PFSK-1 (cell line): ENCODE measurements at regions not wholly inside any gene's neighbourhood (a gene's known extent, or its start where the extent isn't known, plus 50 kb on each side); places are given as distances from the start of the nearest gene placed in this dataset.

ENCODE experiments used
- POLR2AphosphoS5 ChIP-seq: IDR thresholded peaks from 2 replicates; pipeline ENCODE4 v1.6.1; 2012; ENCODE audit warnings: low read depth, mild to moderate bottlenecking, control low read depth, low read length, moderate library complexity
- REST ChIP-seq, 2 experiments: IDR thresholded peaks; 2 replicates each; pipeline versions ENCODE4 v1.6.1 to v1.8.0; 2011 to 2012; ENCODE audit warnings: low read depth in 2 of 2, low read length in 2 of 2, control low read depth in 1 of 2, inconsistent platforms in 1 of 2, mild to moderate bottlenecking in 1 of 2, moderate library complexity in 1 of 2; ENCODE audit not compliant: insufficient read depth in 1 of 2
- SIN3A ChIP-seq: IDR thresholded peaks from 2 replicates; pipeline ENCODE4 v1.6.1; 2012; ENCODE audit warnings: mild to moderate bottlenecking, low read length, moderate library complexity, borderline replicate concordance; ENCODE audit not compliant: insufficient read depth
- TAF1 ChIP-seq: IDR thresholded peaks from 2 replicates; pipeline ENCODE4 v1.6.1; 2012; ENCODE audit warnings: low read length, control low read depth, borderline replicate concordance; ENCODE audit not compliant: insufficient read depth

- no peak for TF ChIP-seq TAF1
- TF ChIP-seq POLR2AphosphoS5 = no peak
- no peak for TF ChIP-seq SIN3A
- no peak for TF ChIP-seq REST (IDR thresholded peaks at IDR 0.05; ENCODE audit: insufficient read depth in 1 of 2, low read depth in 2 of 2, low read length in 2 of 2)
Measured at GRCh38 chr22:49689858-49690257, 137.8 kb downstream of the BRD1 start.
